ENCODE measurements at regions not wholly inside any gene's neighbourhood (a gene's known extent, or its start where the extent isn't known, plus 50 kb on each side); places are given as distances from the start of the nearest gene placed in this dataset.

GRCh38 chr1:30600706-30601105 lies 122.7 kb downstream of the MATN1 start:
- no peak for FAIRE-seq
- TF ChIP-seq ZNF577 (CRISPR knock-in tag; IDR thresholded peaks at IDR 0.05; ENCODE audit: borderline replicate concordance, low read depth), result no peak
- no peak for TF ChIP-seq SIN3A (IDR thresholded peaks at IDR 0.05; ENCODE audit: borderline replicate concordance, low read depth, low read length)
- TF ChIP-seq POGZ (CRISPR knock-in tag; IDR thresholded peaks at IDR 0.05), result no peak
- no peak for TF ChIP-seq HMGXB3 (CRISPR knock-in tag; IDR thresholded peaks at IDR 0.05; ENCODE audit: borderline replicate concordance)
- no peak for TF ChIP-seq ZNF703 (CRISPR knock-in tag; IDR thresholded peaks at IDR 0.05; ENCODE audit: borderline replicate concordance)
- no peak for TF ChIP-seq TOE1 (CRISPR knock-in tag; IDR thresholded peaks at IDR 0.05)
- TF ChIP-seq FOXC1 (CRISPR knock-in tag; IDR thresholded peaks at IDR 0.05; ENCODE audit: borderline replicate concordance), result no peak
- TF ChIP-seq MAZ (IDR thresholded peaks at IDR 0.05; ENCODE audit: borderline replicate concordance, low read depth, low read length), result no peak
- no peak for TF ChIP-seq MAZ (CRISPR knock-in tag; IDR thresholded peaks at IDR 0.05; ENCODE audit: low read depth)
- no peak for TF ChIP-seq CHCHD3 (CRISPR knock-in tag; IDR thresholded peaks at IDR 0.05)
- TF ChIP-seq WIZ (CRISPR knock-in tag; IDR thresholded peaks at IDR 0.05), result no peak
- no peak for TF ChIP-seq NFIB (CRISPR knock-in tag; IDR thresholded peaks at IDR 0.05; ENCODE audit: borderline replicate concordance)

More at GRCh38 chr1:30600706-30601105, 122.7 kb downstream of the MATN1 start:
- Histone ChIP-seq H2AFZ (ENCODE audit: low read length) (no peak overlapping the region), H3K79me2 (ENCODE audit: insufficient read depth, low read length) (no peaks in the 10 kb centered on the region), H3K4me3 (replicated peaks in 1 of 3; ENCODE audit: insufficient read depth in 1 of 3, low read depth in 2 of 3, low read length in 3 of 3) (no peak overlapping the region), H3K27me3 (ENCODE audit: control insufficient read depth in 1 of 2, insufficient read depth in 2 of 2, low read length in 2 of 2) (peaks cover 0 to 3% of the 10 kb centered on the region in 2 experiments; a peak in 1 of 5 replicates), H3K9me3 (ENCODE audit: low read length) (no peaks in the 10 kb centered on the region), H3K4me1 (ENCODE audit: insufficient read depth, low read length) (no peaks in the 10 kb centered on the region), H3K9ac (ENCODE audit: insufficient read depth, low read depth, low read length) (no peak overlapping the region), H4K20me1 (ENCODE audit: insufficient read depth, low read length) (no peaks in the 10 kb centered on the region), H3K27ac (ENCODE audit: extremely low read length, insufficient read depth, low read length) (no peak overlapping the region), H3K36me3 (replicated peaks in 1 of 2; ENCODE audit: control insufficient read depth in 1 of 2, insufficient read depth in 2 of 2, low read length in 2 of 2) (no peaks in the 10 kb centered on the region), H3K4me2 (ENCODE audit: low read depth, low read length) (no peak overlapping the region)
- in situ Hi-C loops (cut with HindIII; ENCODE audit: extremely low pct_ligation_motif_present, low pct_unique_long_range_greater_than_20kb) (no loop called here), intact Hi-C loops (cut with micrococcal nuclease; ENCODE audit: unreplicated experiment) (no loop called here)
- ChIA-PET POLR2A (no interaction called here), CTCF (ENCODE audit: low intra/inter-chr PET ratio, low total read pairs) (no interaction called here)
- no TSS peak for BruUV-seq (replicated peaks)
- ATAC-seq (no peak), DNase-seq (ENCODE audit: low spot score) (no peak)
- WGBS (ENCODE audit: low lambda C conversion rate), result 16% methylated on average over 4 of the region's 4 CpGs
